Loucy (cell line): ENCODE measurements at regions not wholly inside any gene's neighbourhood (a gene's known extent, or its start where the extent isn't known, plus 50 kb on each side); places are given as distances from the start of the nearest gene placed in this dataset.

Experiments used
- H2AFZ ChIP-seq: fragments of 200-600 bp; sonication (generic); 2 replicates; pipeline ENCODE4 v1.6.0; 2016; ENCODE audit warnings: antibody characterized with exemption, mild to moderate bottlenecking, low read length, moderate library complexity
- H3F3A ChIP-seq: fragments of 200-600 bp; 2 replicates; pipeline ENCODE4 v1.6.0; 2016; ENCODE audit warnings: antibody characterized with exemption, low read depth, mild to moderate bottlenecking
- H3K27me3 ChIP-seq: fragments of 200-600 bp; sonication (generic); 2 replicates; pipeline ENCODE4 v1.6.1; 2014; ENCODE audit warnings: low read length, mild to moderate bottlenecking; ENCODE audit not compliant: insufficient read depth, poor library complexity, severe bottlenecking
- H3K36me3 ChIP-seq: fragments of 200-600 bp; sonication (generic); 2 replicates; pipeline ENCODE4 v1.6.1; 2016; ENCODE audit warnings: low read length; ENCODE audit not compliant: insufficient read depth
- H3K4me1 ChIP-seq: fragments of 200-600 bp; sonication (generic); 2 replicates; pipeline ENCODE4 v1.5.1; 2014; ENCODE audit warnings: low read length, mild to moderate bottlenecking; ENCODE audit not compliant: insufficient read depth, poor library complexity, severe bottlenecking
- H3K4me2 ChIP-seq: fragments of 200-600 bp; sonication (generic); 2 replicates; pipeline ENCODE4 v1.6.0; 2014; ENCODE audit warnings: antibody characterized with exemption, low read length, low read depth, mild to moderate bottlenecking; ENCODE audit not compliant: poor library complexity, severe bottlenecking
- H3K4me3 ChIP-seq: fragments of 200-600 bp; sonication (generic); 2 replicates; pipeline ENCODE4 v1.5.1; 2014; ENCODE audit warnings: low read length, mild to moderate bottlenecking, mixed read lengths; ENCODE audit not compliant: poor library complexity, severe bottlenecking
- H3K79me2 ChIP-seq: fragments of 200-600 bp; sonication (generic); 2 replicates; pipeline ENCODE4 v1.6.1; 2014; ENCODE audit warnings: low read length; ENCODE audit not compliant: insufficient read depth
- H3K9ac ChIP-seq: fragments of 200-600 bp; sonication (generic); 2 replicates; pipeline ENCODE4 v1.6.0; 2014; ENCODE audit warnings: mild to moderate bottlenecking, low read depth, low read length, moderate library complexity; ENCODE audit not compliant: poor library complexity, severe bottlenecking
- H3K9me2 ChIP-seq: fragments of 200-600 bp; sonication (generic); replicated peaks from 2 replicates; pipeline ENCODE4 v1.6.1; 2016; ENCODE audit warnings: low read depth, low read length, mixed read lengths
- H3K9me3 ChIP-seq: fragments of 200-600 bp; sonication (generic); 2 replicates; pipeline ENCODE4 v1.6.1; 2014; ENCODE audit warnings: mild to moderate bottlenecking, antibody characterized with exemption, low read length, low read depth; ENCODE audit not compliant: insufficient read depth
- H4K20me1 ChIP-seq: fragments of 200-600 bp; sonication (generic); 2 replicates; pipeline ENCODE4 v1.6.0; 2014; ENCODE audit warnings: antibody characterized with exemption, low read length, mild to moderate bottlenecking; ENCODE audit not compliant: insufficient read depth, poor library complexity, severe bottlenecking
- CTCF ChIP-seq: fragments of 200-600 bp; sonication (generic); conservative IDR thresholded peaks from 2 replicates; pipeline ENCODE4 v1.5.1; 2014; ENCODE audit warnings: mild to moderate bottlenecking, antibody characterized with exemption, low read length
- EZH2phosphoT487 ChIP-seq: fragments of 200-600 bp; IDR thresholded peaks from 2 replicates; pipeline ENCODE4 v1.6.1; 2018; ENCODE audit warnings: antibody characterized with exemption, mild to moderate bottlenecking, moderate library complexity, borderline replicate concordance

- Histone ChIP-seq H2AFZ (no peak overlapping the region), H4K20me1 (no peaks in the 10 kb centered on the region), H3F3A (no peaks in the 10 kb centered on the region), H3K36me3 (no peaks in the 10 kb centered on the region), H3K27me3 (no peaks in the 10 kb centered on the region), H3K79me2 (no peaks in the 10 kb centered on the region), H3K4me3 (no peak overlapping the region), H3K9me3 (no peaks in the 10 kb centered on the region), H3K9ac (no peak overlapping the region), H3K9me2 (no peaks in the 10 kb centered on the region), H3K4me2 (no peak overlapping the region), H3K4me1 (no peaks in the 10 kb centered on the region)
- no peak for TF ChIP-seq EZH2phosphoT487
- no peak for TF ChIP-seq CTCF
Observed at GRCh38 chr7:13028036-13028824, 340.8 kb downstream of the ARL4A start.

DNA sequence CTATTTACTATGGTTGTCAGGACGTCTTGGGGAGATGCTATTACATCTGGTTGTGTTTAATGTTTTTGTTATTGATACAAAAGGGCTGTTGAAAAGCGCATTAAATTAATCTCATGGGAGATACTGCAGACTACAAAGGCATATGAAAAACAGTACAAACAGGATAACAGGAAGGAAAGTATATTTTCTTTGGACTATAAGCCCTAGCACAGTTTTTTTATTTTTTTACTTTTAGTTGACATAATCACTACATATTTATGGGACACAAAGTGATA, 341.3 kb downstream of the ARL4A start:
- Histone ChIP-seq H3K27me3 (no peaks in the 10 kb centered on the region), H3K36me3 (no peaks in the 10 kb centered on the region), H3K9me3 (no peaks in the 10 kb centered on the region), H4K20me1 (no peaks in the 10 kb centered on the region), H3K9ac (no peak overlapping the region), H2AFZ (no peak overlapping the region), H3F3A (no peaks in the 10 kb centered on the region), H3K4me1 (no peaks in the 10 kb centered on the region), H3K4me3 (no peak overlapping the region), H3K9me2 (no peaks in the 10 kb centered on the region), H3K4me2 (no peak overlapping the region), H3K79me2 (no peaks in the 10 kb centered on the region)
- TF ChIP-seq EZH2phosphoT487 (no peak), CTCF (no peak)

- H4K20me1 ChIP-seq = no peaks in the 10 kb centered on the region
- no peaks in the 10 kb centered on the region for H3K79me2 ChIP-seq
- no peaks in the 10 kb centered on the region for H3F3A ChIP-seq
- TF ChIP-seq EZH2phosphoT487 = no peak
- no peak for TF ChIP-seq CTCF
- no peak overlapping the region for H3K4me3 ChIP-seq
- H3K9me3 ChIP-seq = no peaks in the 10 kb centered on the region
- no peaks in the 10 kb centered on the region for H3K9me2 ChIP-seq
- H3K9ac ChIP-seq = no peak overlapping the region
- no peaks in the 10 kb centered on the region for H3K27me3 ChIP-seq
- H3K4me1 ChIP-seq = no peaks in the 10 kb centered on the region
- H3K4me2 ChIP-seq = no peak overlapping the region
- H2AFZ ChIP-seq = no peak overlapping the region
- no peaks in the 10 kb centered on the region for H3K36me3 ChIP-seq
Observed at GRCh38 chr7:13031468-13031867, 344.0 kb downstream of the ARL4A start.
